GM21619 (cell line): ENCODE measurements at regions not wholly inside any gene's neighbourhood (a gene's known extent, or its start where the extent isn't known, plus 50 kb on each side); places are given as distances from the start of the nearest gene placed in this dataset.

Experiments
- ATAC-seq: cut with Tn5 transposase; IDR thresholded peaks from one replicate; pipeline ENCODE4 v1.9.1; 2021; ENCODE audit not compliant: unreplicated experiment

DNA sequence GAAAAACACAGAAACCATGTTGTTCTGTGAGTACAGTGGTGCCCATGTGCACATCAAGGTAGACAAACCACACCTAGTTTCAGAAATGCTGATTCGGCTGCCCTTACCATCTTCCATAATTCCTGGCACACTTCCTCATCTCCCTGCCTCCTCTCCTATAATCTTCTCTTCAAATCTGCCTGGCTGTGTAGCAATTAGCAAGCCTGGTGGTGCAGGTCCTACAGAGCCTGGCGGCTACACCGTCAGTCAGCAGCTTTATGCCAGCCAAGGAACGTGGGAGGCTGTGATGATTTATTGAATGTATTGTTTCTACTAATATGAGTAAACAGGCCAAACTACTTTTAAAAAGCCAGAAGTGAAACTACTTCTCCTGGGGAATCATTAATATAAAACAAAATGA is 106.8 kb downstream of the SEMA6D start:
- no peak for ATAC-seq

DNA sequence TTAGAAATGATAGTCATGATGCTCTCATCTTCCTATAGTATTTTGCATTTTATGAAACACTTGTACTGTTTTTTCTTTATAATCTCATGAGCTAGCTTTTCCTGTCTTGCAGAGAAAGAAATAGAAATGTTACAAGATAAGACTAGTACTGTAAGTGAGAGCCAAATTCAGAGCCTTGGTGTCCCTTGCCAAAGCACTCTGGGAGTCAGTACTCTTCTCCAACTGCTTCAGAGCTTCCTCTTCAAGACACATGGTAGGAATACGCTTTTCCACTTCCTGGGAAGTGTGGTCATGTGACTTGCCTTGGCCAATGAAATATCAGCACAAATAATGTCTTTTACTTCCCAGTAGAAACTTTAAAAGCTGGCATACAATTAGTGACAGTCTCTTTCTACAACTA is 112.4 kb downstream of the SEMA6D start:
- ATAC-seq: no peak

DNA sequence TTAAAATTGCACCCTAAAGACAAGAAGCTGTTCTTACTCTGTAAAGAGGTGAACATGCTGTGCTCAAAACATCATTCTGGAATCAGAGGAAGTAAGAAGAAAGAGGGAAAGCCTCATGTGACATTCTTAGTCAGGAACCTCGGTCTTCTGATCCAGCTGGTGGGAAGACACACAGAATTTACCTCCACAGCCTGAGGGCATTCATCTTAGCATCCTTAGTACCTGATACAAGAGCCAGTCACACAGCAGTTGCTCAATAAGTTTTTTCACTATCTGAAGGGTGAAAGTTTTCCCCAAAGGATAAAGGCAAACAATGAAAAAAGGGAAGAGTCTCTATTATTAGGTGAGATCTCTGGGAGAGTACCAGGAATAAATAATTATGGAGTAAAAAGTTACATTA is 116.8 kb downstream of the SEMA6D start:
- no peak for ATAC-seq

DNA sequence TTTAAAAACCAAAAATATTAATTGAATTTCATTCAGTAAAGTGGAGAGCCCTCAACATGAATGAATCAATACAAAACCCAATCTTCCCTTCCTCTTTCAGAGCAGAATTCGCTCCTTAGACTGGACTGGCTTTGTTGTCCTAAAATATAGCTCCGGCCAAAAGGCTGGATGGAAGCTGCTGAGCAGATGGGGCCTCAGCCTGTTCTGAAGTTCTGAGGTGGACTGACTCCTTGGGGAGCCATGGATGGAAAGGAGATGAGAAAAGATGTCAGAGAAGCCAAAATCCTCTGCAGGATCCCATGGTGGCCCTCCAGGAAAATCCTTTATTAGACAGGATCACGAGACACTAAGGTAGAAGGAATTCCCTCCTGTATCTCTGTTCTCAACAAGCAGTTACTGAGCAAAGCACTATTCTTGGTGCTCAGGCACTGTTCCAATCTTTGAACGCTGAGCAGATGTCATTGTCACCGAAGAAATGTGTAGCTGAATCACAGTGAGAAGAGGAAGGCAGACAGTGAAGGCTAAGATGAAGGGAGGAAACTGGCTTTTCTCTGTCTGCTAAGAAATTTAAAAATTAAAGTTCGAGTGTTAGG is 122.0 kb downstream of the SEMA6D start:
- ATAC-seq: no peak

DNA sequence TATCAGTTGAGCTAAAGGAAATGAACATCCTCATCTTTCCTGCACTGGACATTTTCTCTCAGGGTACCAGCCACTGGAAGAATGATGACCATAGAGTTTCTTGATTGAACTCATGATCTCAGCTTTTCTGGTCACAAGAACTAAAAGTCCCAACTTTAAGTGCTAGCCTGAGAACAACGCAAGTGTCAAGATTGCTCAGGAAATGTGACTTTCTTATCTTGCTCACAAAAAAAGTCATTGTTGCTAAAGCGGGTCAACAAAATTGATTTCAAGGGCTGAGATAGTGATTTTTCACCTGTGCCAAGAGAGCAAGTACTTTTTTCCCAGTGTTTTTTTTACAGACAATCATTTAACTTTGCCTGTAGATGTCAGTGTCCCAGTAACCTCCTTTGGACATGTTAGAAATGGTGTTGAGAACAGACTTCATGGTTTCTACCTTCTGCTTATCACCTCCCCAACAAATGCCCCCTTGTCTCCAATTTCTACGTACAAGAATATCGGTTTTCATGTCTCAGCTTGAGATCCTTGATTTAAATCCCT is 125.9 kb downstream of the SEMA6D start:
- ATAC-seq: no peak

DNA sequence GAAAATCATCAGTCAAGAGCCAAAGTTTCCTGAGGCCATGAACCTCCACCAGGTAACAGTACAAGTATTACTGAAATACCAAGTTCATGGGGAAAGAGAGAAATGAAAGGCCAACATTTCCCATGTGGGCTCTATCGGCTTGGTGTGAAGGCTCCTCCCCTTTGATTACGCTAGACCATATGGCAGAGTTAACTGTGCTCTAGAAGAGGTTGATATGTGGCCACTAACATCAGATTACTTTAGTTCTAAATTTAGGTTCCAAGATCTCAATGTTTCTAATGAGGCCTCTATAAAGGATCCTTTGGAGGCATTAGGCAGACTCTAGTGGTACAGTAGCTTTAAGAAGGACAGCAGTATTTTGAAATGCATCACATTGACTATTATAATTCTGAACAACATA is 127.1 kb downstream of the SEMA6D start:
- no peak for ATAC-seq

DNA sequence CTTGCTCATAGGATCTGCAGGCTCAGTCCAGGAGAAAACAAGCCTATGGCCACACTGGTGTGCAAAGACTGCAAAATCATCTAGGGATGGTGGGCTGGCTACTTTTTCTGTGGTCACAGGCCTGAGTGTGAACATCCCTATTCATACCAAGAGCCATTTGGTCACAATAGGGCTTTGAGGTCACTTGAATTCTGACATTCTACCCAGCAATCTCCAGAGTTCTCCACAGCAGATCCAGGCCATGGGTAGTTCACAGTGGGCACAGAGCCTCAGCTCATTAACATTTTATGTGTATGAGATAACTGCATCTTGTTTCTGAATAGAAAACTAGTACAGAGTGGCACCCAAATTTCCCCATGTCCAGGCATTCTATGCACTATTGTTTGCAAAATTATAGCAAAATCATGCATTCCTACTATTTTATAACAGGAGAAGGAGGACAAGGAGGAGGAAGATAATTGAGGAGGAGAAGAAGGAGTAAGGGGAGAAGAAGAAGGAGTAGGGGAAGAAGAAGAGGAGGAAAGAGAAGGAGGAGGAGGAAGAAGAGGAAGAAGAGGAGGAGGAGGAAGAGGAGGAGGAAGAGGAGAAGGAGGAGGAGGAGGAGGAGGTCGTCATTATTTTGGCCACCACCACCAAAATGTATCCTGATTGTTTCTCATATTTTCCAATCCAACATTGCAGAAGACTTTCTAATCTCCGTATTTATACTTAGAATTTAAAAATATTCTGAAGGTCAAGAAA is 129.0 kb downstream of the SEMA6D start:
- ATAC-seq: no peak

DNA sequence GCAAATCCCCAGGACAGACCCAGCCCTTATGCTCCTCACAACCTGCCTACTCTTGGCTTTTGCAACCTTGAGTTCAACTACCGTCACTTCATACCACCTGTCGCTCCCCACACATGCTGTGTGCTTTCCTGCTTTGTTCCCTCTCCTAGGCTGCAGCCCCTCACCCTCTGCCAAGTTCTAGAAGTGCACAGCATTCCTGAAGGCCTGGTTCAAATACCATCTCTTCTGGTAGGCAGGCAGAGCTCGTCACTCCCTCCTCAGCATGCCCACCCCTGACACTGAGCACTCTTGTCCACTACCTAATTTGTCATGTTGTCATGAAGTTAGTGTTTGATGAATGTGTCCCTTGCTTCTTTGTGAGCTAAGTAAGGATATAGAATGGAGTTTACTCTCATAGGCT is 129.6 kb downstream of the SEMA6D start:
- no peak for ATAC-seq

DNA sequence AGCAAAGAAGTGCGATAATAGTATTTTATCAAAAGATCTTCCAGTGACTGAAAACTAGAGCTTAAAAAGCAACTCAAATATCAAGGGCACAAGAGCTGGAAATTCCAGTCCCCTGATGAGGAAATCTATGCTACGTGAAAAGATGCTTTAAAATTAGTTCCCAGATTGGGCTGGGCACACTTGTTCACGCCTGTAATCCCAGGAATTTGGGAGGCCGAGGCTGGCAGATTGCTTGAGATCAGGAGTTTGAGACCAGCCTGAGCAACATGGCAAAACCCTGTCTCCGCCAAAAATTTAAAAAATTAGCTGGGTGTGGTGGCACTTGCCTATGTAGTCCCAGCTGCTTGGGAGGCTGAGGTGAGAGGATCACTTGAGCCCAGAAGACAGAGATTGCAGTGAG is 138.8 kb downstream of the SEMA6D start:
- no peak for ATAC-seq

DNA sequence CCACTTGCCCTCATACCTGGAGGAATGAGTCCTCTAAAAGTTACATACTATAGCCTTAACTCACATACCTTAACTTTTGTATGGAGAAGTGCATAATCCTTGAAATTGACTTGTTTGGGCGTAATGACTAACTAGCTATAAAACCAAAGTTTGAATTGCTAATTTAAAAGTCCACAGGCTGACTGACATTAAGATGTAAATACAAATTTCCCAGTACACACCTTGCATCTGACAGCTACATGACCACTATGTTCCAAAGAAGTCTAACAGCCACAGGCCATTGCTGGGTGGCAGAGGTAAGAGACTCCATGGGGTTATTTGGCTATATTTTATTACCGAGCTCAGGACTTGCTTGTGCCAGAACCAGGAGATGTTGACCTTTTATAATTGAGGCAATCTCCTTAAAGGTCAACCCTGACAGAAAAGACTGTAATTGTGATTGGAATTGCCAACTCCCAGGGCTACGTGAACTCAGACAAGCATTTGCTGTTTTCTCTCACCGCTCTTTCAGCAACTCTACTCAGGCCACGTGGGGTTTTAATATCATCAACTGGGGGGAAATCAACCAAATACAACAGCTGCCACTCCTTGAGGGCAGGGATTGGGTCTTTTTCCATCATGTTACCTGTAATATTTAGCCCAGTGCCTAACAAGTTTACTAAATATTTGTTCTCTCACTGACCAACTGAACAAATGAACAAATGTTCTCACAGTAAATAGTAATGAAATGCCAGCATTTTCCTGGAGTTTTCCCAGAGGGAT is 139.9 kb downstream of the SEMA6D start:
- ATAC-seq: no peak

DNA sequence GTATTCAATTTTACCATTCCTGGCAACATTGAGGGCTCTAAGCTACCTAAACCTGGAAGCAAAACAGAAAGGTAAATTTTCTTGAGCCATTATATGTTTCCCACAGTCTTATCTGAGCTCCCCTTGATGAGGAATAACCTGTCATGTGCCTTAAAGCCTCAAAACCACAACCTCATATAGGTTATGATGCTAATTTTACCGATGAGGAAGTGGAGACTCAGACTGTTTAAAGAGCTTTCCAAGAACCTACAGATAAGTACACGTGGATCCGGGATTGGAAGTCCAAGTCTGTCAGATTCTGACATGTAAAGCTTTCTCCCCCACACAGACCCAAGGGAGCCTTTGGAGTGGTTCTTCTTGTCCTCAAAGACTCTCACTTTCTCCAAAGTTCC is 140.5 kb downstream of the SEMA6D start:
- ATAC-seq: no peak

DNA sequence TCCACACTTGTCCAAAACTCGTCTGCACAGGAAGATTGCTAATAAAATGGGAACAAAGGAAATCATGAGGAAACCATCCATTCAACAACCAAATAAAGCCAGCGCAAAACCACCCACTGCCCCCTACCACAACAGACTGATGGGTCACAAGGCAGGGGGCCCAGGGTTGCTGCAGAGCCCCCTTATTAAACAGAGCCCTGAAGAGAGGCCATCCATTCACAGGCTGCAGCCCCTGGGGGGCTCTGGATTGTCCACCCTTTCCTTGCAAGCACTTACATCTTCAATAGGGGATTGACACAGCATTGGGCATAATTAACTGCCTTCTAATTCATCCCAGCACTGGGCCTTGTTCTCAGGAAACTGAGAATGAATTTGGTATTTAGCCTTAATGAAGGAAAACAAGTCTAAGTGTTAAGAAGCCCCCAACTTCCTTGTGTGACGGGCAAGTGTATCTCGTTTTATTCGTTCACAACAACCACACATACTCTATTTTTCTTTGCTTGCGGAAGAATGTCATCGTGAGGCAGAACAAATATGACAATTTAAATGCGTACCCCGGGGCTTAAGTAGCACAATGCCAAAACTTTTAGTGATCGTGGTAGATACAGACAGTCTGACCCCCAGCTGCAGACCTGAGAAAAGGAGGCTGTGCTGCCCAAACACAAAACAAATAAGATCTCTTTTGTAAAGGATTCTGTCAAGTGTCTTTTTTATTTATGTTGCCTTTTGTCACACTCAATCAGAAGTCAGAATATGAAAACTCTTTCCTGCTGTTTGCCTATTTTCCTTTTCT is 144.0 kb downstream of the SEMA6D start:
- ATAC-seq: no peak

DNA sequence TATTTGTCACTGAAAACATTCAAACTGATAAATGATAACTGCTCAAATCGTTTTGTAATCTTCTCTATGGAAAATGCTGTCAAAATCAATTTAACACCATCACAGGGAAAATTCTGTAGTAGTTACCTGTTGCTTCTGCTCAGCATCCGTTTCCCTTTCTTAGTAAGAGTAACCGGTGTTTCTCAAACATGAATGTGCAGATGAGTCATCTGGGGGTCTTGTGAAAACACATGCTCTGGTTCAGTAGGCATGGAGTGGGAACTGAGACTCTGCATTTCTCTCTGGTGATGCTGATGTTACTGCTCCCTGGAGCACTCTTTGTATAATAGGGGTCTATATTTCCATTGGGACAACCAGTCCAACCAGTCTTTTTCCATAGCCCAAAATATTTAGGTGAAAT is 145.1 kb downstream of the SEMA6D start:
- peak; percentile 75 for ATAC-seq

DNA sequence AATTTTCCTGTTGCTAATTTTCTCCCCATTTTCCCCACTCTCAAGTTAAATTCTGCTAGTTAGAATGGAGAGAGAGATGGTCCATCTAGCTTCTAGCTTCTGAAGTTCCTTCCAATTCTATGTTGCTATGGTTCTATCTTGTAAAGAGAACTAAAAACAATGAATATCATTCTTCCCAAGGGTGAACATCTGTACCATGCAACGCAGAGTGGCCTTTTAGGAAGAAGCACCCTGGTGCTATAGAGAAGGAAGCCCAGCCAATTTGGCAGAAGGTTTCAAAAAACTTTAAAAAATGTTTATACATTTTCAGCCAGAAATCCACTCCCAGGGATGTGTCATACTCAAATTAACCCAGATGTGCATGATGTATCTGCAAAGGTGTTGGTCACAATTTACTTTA is 149.1 kb downstream of the SEMA6D start:
- ATAC-seq: no peak

DNA sequence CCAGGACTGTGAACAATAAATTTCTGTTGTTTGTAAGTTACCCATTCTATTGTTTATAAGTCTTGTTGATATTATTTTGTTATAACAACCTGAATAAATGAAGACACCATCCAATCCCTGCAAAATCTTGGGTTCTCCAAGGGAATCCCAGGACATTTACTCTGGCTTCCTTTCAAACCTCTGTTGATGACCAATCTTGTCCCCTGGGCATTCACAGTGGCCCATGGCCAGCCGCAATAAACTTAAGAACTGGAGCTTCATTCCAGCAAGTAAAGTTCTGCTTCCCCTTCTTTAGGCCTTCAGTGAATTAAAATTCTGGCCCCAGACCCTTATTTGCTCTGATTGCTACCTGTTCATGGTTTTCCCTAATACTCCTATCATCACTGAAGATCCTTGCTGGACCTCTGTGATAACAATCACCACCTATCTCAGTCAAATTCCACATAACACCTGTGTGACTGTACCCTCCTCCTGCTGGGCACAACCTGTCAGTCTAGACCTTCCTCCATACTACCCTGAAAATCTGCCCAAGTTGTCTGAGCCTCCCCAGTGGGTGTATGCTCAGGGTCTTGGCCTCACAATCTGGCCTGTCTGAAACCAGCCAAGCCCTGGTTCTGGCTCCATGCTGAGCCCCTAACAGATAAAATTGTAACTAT is 153.1 kb downstream of the SEMA6D start:
- ATAC-seq: no peak

DNA sequence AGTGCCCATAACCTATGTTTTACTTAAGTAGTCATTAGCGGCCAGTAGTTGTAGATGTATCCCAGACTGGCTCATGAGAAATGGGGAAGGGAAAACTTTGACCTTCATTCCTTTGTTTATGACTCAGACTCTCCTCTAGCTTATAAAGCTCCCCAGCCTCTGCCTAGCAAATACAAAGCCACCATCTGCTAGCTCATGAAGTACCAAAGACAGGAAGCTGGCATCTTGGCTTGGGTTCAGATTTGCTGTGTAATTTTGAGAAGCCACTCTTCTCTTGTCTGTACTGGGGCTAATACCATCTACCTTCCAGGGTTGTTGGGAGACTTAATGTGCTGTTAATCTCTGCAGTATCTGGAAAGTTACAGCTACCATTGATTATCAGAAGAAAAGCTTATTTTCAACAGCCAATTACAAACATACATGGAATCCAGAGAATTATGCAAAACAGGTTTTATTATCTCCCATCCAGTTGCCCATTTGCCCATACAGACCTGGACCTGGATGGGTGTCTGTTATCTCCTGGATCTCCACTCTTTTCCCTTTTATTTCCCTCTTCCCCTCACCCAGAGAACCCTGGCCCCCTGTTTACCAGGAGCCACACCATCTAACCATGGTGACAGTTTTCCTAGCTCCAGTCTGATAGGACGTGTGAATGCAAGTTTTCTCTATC is 153.8 kb downstream of the SEMA6D start:
- ATAC-seq: no peak

DNA sequence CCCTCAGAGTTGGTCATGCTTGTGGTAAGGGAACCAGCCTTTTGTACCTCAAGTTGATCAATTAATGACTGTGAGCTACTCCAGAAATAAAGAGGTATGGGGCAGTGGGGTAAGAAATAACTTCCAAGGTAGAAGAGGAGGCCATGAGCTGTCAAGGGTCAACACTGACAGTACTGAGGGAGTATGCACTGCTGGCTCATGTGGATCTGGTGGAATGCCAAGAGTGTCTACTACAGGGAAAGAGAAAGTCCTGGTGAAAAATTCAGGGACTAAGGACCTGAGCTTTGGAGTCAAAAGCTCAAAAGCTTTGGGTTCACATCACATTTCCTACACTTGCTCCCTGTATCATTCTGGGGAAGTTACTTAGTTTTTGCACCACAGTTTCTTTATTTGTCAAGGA is 154.9 kb downstream of the SEMA6D start:
- ATAC-seq: no peak

DNA sequence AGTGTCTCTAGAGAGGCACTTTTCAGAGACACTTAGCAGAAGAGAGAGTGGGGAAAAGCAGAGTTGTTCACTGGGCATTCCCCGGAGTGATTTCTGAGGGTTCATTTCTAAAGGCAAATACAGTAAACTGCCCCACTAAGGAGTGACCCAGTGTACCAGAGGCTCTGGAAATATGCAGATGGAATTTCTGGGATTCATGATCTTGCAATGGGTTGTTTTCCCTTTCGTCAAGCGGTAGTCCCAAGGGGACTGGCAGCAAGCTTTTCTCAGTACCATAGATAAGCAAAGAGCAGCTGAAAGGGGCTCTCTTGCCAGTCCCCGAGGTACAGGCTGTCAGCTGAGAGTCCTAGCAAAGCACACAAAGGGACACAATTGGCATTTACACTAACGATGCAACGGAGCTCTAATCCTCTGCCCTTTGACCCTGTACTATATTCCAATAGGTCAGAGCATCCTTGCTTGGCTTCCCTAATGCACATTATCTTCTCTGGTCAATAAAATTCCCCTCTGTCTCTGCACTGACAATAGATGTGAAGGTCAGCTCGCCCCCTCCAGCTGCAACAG is 155.6 kb downstream of the SEMA6D start:
- no peak for ATAC-seq

DNA sequence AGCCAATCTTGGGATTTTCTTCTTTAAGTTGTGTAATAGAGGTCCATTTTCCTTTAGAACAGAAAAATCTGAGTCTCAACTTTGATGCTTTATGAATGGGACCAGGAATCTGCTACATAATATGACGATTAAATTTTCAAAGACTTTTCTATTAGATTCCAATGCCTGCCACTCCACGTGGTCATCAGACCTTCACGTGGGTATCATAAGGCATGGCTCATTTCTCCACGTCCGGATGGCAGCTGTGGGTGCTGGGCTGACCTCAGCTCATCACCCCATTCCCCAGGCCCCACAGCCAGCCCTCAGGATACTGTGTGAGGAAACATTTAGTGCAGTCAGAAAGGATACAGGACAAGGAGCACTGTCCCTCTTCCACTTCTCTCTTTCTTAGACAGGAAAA is 159.7 kb downstream of the SEMA6D start:
- no peak for ATAC-seq

DNA sequence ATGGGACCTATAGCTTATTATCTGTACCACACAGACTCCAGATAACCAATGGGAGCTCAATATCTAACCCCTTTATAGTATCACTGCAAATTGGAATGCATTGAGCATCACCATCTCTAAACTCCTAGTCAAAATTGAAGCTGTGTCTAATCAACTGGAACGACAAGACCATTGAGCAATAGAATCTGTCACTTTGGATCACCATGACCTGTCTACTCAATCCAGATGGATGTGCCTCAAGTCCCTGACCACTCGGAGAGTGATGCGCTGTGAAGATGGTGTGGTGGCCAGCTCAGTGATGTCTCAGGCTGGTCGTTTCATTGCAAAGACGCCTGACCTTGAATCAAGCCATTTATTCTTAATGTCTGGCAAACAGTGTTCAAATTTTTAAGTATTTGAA is 160.5 kb downstream of the SEMA6D start:
- ATAC-seq: no peak
